Panc1 (cell line): ENCODE measurements at regions not wholly inside any gene's neighbourhood (a gene's known extent, or its start where the extent isn't known, plus 50 kb on each side); places are given as distances from the start of the nearest gene placed in this dataset.

Experiments
- ATAC-seq: fragments of 200-7000 bp; cut with Tn5 transposase; 2 replicates; pipeline ENCODE4 v1.9.1; 2020; ENCODE audit warnings: mild to moderate bottlenecking, moderate library complexity
- BruUV-seq: library from RNA; stranded (reverse); fragments of 400-500 nt; replicated peaks from 2 replicates; lab custom pipeline; 2021; lab: Mats Ljungman, UMichigan
- CTCF ChIA-PET: fragments of 300-600 bp; sonication (Branson Sonifier 250); formaldehyde crosslinking; loops from one replicate; lab custom pipeline; 2022; ENCODE audit warnings: antibody characterized with exemption; lab: Charles Lee
- POLR2A ChIA-PET: fragments of 300-600 bp; sonication (Branson Sonifier 250); formaldehyde crosslinking; loops from one replicate; lab custom pipeline; 2022; ENCODE audit warnings: antibody characterized with exemption; lab: Charles Lee
- DNase-seq: peaks from one replicate; pipeline ENCODE4 v3.0.0-alpha.2; 2010; ENCODE audit warnings: low read depth, low spot score
- H3K27ac ChIP-seq: 2 replicates; pipeline ENCODE4 v1.5.1; 2011; ENCODE audit warnings: mild to moderate bottlenecking, low read length, inconsistent platforms
- H3K27me3 ChIP-seq: fragments of 200-500 bp; sonication (Bioruptor generic); 2 replicates; pipeline ENCODE4 v1.6.0; 2014; ENCODE audit warnings: low read length, inconsistent platforms; ENCODE audit not compliant: control insufficient read depth, insufficient read depth
- H3K36me3 ChIP-seq: fragments of 200-500 bp; sonication (Bioruptor generic); 2 replicates; pipeline ENCODE4 v1.5.1; 2014; ENCODE audit warnings: inconsistent platforms, mild to moderate bottlenecking, low read length, moderate library complexity; ENCODE audit not compliant: control insufficient read depth, insufficient read depth
- H3K4me1 ChIP-seq: 2 replicates; pipeline ENCODE4 v1.5.1; 2011; ENCODE audit warnings: inconsistent platforms, mild to moderate bottlenecking, low read length, moderate library complexity; ENCODE audit not compliant: control insufficient read depth, insufficient read depth
- H3K4me3 ChIP-seq, 2 experiments: 2 replicates each; pipeline ENCODE4 v1.5.1; 2011 to 2012; ENCODE audit warnings: low read depth in 2 of 2, low read length in 2 of 2, mild to moderate bottlenecking in 2 of 2, inconsistent platforms in 1 of 2, moderate library complexity in 1 of 2
- H3K9me3 ChIP-seq: fragments of 200-500 bp; sonication (Bioruptor generic); 2 replicates; pipeline ENCODE4 v1.5.1; 2014; ENCODE audit warnings: low read depth, mild to moderate bottlenecking, inconsistent platforms, low read length, moderate library complexity; ENCODE audit not compliant: control insufficient read depth, insufficient read depth
- CTCF ChIP-seq: fragments of 450-650 bp; IDR thresholded peaks from 2 replicates; pipeline ENCODE4 v1.5.1; 2017; ENCODE audit warnings: mild to moderate bottlenecking
- POLR2AphosphoS5 ChIP-seq: IDR thresholded peaks from 2 replicates; pipeline ENCODE4 v1.6.1; 2012; ENCODE audit warnings: mild to moderate bottlenecking, low read depth, low read length, moderate library complexity
- REST ChIP-seq, 2 experiments: IDR thresholded peaks; 2 replicates each; pipeline ENCODE4 v1.6.1; 2011 to 2012; ENCODE audit warnings: low read depth in 2 of 2, control low read depth in 1 of 2, low read length in 1 of 2, mild to moderate bottlenecking in 1 of 2, moderate library complexity in 1 of 2; ENCODE audit not compliant: insufficient read depth in 1 of 2
- SIN3A ChIP-seq: IDR thresholded peaks from 2 replicates; pipeline ENCODE4 v1.6.1; 2012; ENCODE audit warnings: low read depth, mild to moderate bottlenecking, low read length, moderate library complexity, borderline replicate concordance; ENCODE audit not compliant: insufficient read depth
- TCF7L2 ChIP-seq: IDR thresholded peaks from 2 replicates; pipeline ENCODE4 v1.6.1; 2011; ENCODE audit warnings: mild to moderate bottlenecking, low read depth, low read length, inconsistent platforms
- in situ Hi-C: cut with HindIII; loops from 2 replicates; pipeline ENCODE4 v1.10.0; 2016; ENCODE audit warnings: low sequenced_read_pairs, low pct_unique_long_range_greater_than_20kb
- intact Hi-C: fragments of 100-400 bp; cut with micrococcal nuclease; formaldehyde crosslinking; loops from one replicate; pipeline ENCODE4 v1.10.0; 2022; ENCODE audit not compliant: unreplicated experiment

GRCh38 chr9:129554649-129555048 is 66.3 kb downstream of the C9orf50 start:
- POLR2A ChIA-PET, result no interaction called here
- DNase-seq, result no peak
- ATAC-seq, result no peak
- CTCF ChIA-PET, result no interaction called here
- no peak overlapping the region for H3K4me3 ChIP-seq
- no peaks in the 10 kb centered on the region for H3K36me3 ChIP-seq
- BruUV-seq, result no TSS peak
- H3K27me3 ChIP-seq, result no peaks in the 10 kb centered on the region
- in situ Hi-C loops, result no loop called here
- no peak overlapping the region for H3K27ac ChIP-seq
- no peak for TF ChIP-seq REST (IDR thresholded peaks at IDR 0.05; ENCODE audit: insufficient read depth in 1 of 2, low read depth in 2 of 2, low read length in 1 of 2)
- TF ChIP-seq POLR2AphosphoS5, result no peak
- no peak for TF ChIP-seq SIN3A
- TF ChIP-seq TCF7L2, result no peak
- no peak for TF ChIP-seq CTCF
- H3K9me3 ChIP-seq, result no peaks in the 10 kb centered on the region
- intact Hi-C loops, result no loop called here
- H3K4me1 ChIP-seq, result peaks cover 8% of the 10 kb centered on the region

- TF ChIP-seq SIN3A (no peak), REST (IDR thresholded peaks at IDR 0.05; ENCODE audit: insufficient read depth in 1 of 2, low read depth in 2 of 2, low read length in 1 of 2) (no peak), POLR2AphosphoS5 (no peak), TCF7L2 (no peak), CTCF (no peak)
- Histone ChIP-seq H3K27ac (no peak overlapping the region), H3K9me3 (no peaks in the 10 kb centered on the region), H3K36me3 (no peaks in the 10 kb centered on the region), H3K4me1 (peaks cover 12% of the 10 kb centered on the region), H3K4me3 (no peak overlapping the region), H3K27me3 (no peaks in the 10 kb centered on the region)
- DNase-seq (no peak), ATAC-seq (no peak)
- POLR2A ChIA-PET, result no interaction called here
- CTCF ChIA-PET, result no interaction called here
- in situ Hi-C loops (no loop called here), intact Hi-C loops (no loop called here)
- BruUV-seq, result no TSS peak
These were observed 67.6 kb downstream of the C9orf50 start for GRCh38 chr9:129553277-129553676.
